BJ (cell line): ENCODE measurements at regions not wholly inside any gene's neighbourhood (a gene's known extent, or its start where the extent isn't known, plus 50 kb on each side); places are given as distances from the start of the nearest gene placed in this dataset.
"Not testable (repeated sequence)": the region's sequence is repeated elsewhere in the genome, so short reads cannot be mapped to it uniquely, and the experiment has no call there.

Experiments used
- CTCF ChIA-PET: fragments of 350-600 bp; formaldehyde crosslinking; extraction: SDS; loops from one replicate; lab custom pipeline; 2021; ENCODE audit warnings: antibody characterized with exemption, inconsistent platforms; lab: Yijun Ruan, JAX
- POLR2A ChIA-PET: fragments of 300-600 bp; sonication (Branson Sonifier 250); formaldehyde crosslinking; extraction: SDS; loops from one replicate; lab custom pipeline; 2021; ENCODE audit warnings: antibody characterized with exemption; lab: Charles Lee
- DNase-seq: peaks from one replicate; pipeline ENCODE4 v3.0.0-alpha.2; 2011; ENCODE audit warnings: low read depth
- H3K27me3 ChIP-seq: 2 replicates; pipeline ENCODE4 v1.6.0; 2011; ENCODE audit warnings: low read length; ENCODE audit not compliant: control insufficient read depth, insufficient read depth
- H3K36me3 ChIP-seq: 2 replicates; pipeline ENCODE4 v1.5.1; 2011; ENCODE audit warnings: low read length; ENCODE audit not compliant: control insufficient read depth, insufficient read depth
- H3K4me3 ChIP-seq: 2 replicates; pipeline ENCODE4 v1.5.1; 2011; ENCODE audit warnings: low read depth, mild to moderate bottlenecking, control low read depth, low read length
- TF ChIP-seq, protein P1 (sequence below): IDR thresholded peaks from 2 replicates; pipeline ENCODE4 v1.5.1; 2011; ENCODE audit warnings: low read depth, mild to moderate bottlenecking, control low read depth, inconsistent platforms, low read length, moderate library complexity; ENCODE audit not compliant: insufficient read depth

DNA sequence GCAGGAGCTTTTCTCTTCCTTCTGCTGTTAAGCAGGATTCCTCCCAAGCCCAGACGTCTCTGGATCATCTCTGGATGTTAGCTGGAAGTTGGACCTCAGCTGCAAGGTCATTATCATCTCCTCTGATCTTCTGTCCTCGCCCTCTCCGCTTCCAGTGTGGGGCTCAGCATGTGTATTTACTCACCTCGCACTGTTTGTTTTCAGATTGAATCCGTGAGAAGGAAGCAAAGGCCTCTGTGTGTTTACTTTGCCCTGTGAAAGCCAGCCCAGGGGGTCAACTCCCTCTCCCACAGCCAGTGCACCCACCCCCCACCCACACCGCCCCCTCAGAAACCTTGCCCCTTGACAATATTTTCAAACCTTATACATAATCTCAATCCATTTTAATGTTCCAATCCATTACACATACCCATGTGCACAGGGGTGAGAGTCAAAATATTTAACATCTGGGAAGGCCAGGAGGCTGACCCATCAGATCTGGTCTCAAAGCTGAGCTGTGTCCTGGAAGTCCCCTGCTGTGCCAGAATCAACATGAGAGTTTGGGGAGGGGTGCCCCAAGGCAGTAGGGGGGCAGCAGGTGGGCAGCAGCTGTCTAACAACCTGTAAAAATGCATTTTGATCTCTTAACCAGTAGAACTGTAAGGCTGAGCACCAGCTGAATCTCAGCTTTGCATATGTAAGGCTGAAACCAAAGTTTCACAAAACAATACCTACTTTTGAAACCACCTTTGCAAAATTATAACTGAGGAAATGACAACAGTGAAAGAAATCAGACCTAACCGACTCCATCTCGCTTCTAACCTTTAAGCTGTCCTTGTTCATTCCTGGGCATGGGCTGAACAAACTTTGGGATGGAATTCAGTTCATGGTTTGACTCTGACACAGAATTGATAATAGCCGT lies 157.9 kb downstream of the ZNF664 start:
- DNase-seq: no peak
- Histone ChIP-seq H3K36me3 (no peaks in the 10 kb centered on the region), H3K4me3 (no peak overlapping the region), H3K27me3 (peaks cover 2% of the 10 kb centered on the region; the same call in 1 of the 2 replicates)
- ChIA-PET POLR2A (no interaction called here), CTCF (interaction anchor here (0.9 kb wide), 1 partner anchor 11 kb away, joined by 3 read pairs; no protein-coding TSS in a partner anchor)
- TF ChIP-seq, protein P1, sequence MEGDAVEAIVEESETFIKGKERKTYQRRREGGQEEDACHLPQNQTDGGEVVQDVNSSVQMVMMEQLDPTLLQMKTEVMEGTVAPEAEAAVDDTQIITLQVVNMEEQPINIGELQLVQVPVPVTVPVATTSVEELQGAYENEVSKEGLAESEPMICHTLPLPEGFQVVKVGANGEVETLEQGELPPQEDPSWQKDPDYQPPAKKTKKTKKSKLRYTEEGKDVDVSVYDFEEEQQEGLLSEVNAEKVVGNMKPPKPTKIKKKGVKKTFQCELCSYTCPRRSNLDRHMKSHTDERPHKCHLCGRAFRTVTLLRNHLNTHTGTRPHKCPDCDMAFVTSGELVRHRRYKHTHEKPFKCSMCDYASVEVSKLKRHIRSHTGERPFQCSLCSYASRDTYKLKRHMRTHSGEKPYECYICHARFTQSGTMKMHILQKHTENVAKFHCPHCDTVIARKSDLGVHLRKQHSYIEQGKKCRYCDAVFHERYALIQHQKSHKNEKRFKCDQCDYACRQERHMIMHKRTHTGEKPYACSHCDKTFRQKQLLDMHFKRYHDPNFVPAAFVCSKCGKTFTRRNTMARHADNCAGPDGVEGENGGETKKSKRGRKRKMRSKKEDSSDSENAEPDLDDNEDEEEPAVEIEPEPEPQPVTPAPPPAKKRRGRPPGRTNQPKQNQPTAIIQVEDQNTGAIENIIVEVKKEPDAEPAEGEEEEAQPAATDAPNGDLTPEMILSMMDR: no peak

GRCh38 chr12:124131659-124132058 lies 158.6 kb downstream of the ZNF664 start:
- TF ChIP-seq, protein P1: no peak
- no peaks in the 10 kb centered on the region for H3K36me3 ChIP-seq
- peaks cover 2% of the 10 kb centered on the region; the same call in 1 of the 2 replicates for H3K27me3 ChIP-seq
- no peak overlapping the region for H3K4me3 ChIP-seq
- POLR2A ChIA-PET: no interaction called here
- DNase-seq: no peak
- CTCF ChIA-PET: no interaction called here

- ChIA-PET CTCF (no interaction called here), POLR2A (no interaction called here)
- no peaks in the 10 kb centered on the region for H3K36me3 ChIP-seq
- no peak for DNase-seq
- H3K4me3 ChIP-seq: no peak overlapping the region
- peaks cover 2% of the 10 kb centered on the region; the same call in 1 of the 2 replicates for H3K27me3 ChIP-seq
- TF ChIP-seq, protein P1: no peak
Measured at GRCh38 chr12:124132530-124132929, 159.5 kb downstream of the ZNF664 start.

DNA sequence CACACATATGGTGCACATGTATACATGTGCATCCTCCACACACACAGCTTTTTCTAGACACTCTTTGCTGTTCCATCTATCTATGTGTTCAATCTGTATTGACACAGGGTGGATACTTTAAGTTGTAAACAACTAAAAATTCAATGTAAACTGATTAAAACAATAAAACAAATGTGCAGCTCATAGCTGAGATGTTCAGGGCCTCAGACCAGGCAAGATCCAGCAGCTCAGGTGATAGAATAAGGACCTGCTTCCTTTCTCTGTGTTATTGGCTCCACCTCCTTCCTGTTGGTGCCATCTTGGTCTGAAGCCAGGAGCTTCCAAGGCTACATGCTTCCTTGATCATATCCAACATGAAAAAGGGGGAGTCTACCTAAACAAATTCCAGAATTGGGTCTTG lies 158.1 kb upstream of the RFLNA start:
- Histone ChIP-seq H3K27me3 (peaks cover 5% of the 10 kb centered on the region), H3K36me3 (no peaks in the 10 kb centered on the region), H3K4me3 (no peak overlapping the region)
- CTCF ChIA-PET: interaction anchor here (0.5 kb wide), 1 partner anchor 182 kb away, joined by 3 read pairs; no protein-coding TSS in a partner anchor
- POLR2A ChIA-PET: interaction anchor here (0.6 kb wide), 1 partner anchor 22 kb away, joined by 7 read pairs; no protein-coding TSS in a partner anchor
- no peak for DNase-seq
- TF ChIP-seq, protein P1: no peak

- TF ChIP-seq, protein P1: no peak
- no peak for DNase-seq
- CTCF ChIA-PET: no interaction called here
- H3K36me3 ChIP-seq: no peaks in the 10 kb centered on the region
- POLR2A ChIA-PET: no interaction called here
- peaks cover 5% of the 10 kb centered on the region for H3K27me3 ChIP-seq
- no peak overlapping the region for H3K4me3 ChIP-seq
Measured at GRCh38 chr12:124140944-124141486, 153.9 kb upstream of the RFLNA start.

DNA sequence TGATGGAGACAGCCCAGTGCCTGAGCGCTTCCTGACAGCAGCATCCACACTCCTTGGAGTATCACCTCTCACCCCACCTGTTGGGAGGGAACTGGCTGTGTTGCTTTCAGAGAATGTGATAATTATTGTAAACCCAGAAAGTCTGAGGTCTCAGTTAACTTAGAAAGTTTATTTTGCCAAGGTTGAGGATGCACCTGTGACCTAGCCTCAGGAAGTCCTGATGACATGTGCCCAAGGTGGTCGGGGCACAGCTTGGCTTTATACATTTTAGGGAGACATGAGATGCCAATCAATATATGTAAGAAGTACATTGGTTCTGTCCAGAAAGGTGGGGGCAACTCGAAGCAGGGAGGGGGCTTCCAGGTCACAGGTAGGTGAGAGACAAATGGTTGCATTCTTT lies 153.3 kb upstream of the RFLNA start:
- CTCF ChIA-PET, DNase-seq, POLR2A ChIA-PET, H3K4me3 ChIP-seq, H3K27me3 ChIP-seq, H3K36me3 ChIP-seq: not testable (repeated sequence)
